ENCODE measurements at regions not wholly inside any gene's neighbourhood (a gene's known extent, or its start where the extent isn't known, plus 50 kb on each side); places are given as distances from the start of the nearest gene placed in this dataset.
"Not testable (repeated sequence)": the region's sequence is repeated elsewhere in the genome, so short reads cannot be mapped to it uniquely, and the experiment has no call there.

GRCh38 chr2:72001937-72002690 lies 145.5 kb downstream of the CYP26B1 start:
- DNase-seq, result no peak

- no peak for DNase-seq
Observed at GRCh38 chr2:72000110-72000509, 147.6 kb downstream of the CYP26B1 start.

- DNase-seq, result no peak
Observed at GRCh38 chr2:71999580-71999979, 148.1 kb downstream of the CYP26B1 start.

- DNase-seq, result no peak
Observed at GRCh38 chr2:71997843-71998242, 149.8 kb downstream of the CYP26B1 start.

GRCh38 chr2:71995067-71995665 lies 152.5 kb downstream of the CYP26B1 start:
- peak; percentile 26 for DNase-seq

- DNase-seq, result no peak
Observed at GRCh38 chr2:71992036-71992435, 155.6 kb downstream of the CYP26B1 start.

GRCh38 chr2:71991397-71991796 lies 156.3 kb downstream of the CYP26B1 start:
- no peak for DNase-seq

- no peak for DNase-seq
Observed at GRCh38 chr2:71990826-71991225, 156.8 kb downstream of the CYP26B1 start.

- DNase-seq, result no peak
Observed at GRCh38 chr2:71990122-71990521, 157.5 kb downstream of the CYP26B1 start.

GRCh38 chr2:71989671-71990070 lies 158.0 kb downstream of the CYP26B1 start:
- DNase-seq, result no peak

- DNase-seq, result no peak
Observed at GRCh38 chr2:71988170-71988569, 159.5 kb downstream of the CYP26B1 start.

GRCh38 chr2:71976685-71977084 lies 171.0 kb downstream of the CYP26B1 start:
- DNase-seq, result no peak

GRCh38 chr2:71974846-71975245 lies 172.8 kb downstream of the CYP26B1 start:
- DNase-seq, result no peak

GRCh38 chr2:71971493-71971892 lies 176.2 kb downstream of the CYP26B1 start:
- no peak for DNase-seq

- no peak for DNase-seq
Observed at GRCh38 chr2:71965530-71965929, 182.1 kb downstream of the CYP26B1 start.

GRCh38 chr2:71962911-71963694 lies 184.6 kb downstream of the CYP26B1 start:
- DNase-seq, result no peak

GRCh38 chr2:71962350-71962749 lies 185.3 kb downstream of the CYP26B1 start:
- DNase-seq, result no peak

- DNase-seq, result no peak
Observed at GRCh38 chr2:71961289-71962027, 186.2 kb downstream of the CYP26B1 start.

- no peak for DNase-seq
Observed at GRCh38 chr2:71959494-71959893, 188.2 kb downstream of the CYP26B1 start.

- DNase-seq, result not testable (repeated sequence)
Observed at GRCh38 chr2:71958426-71958825, 189.2 kb downstream of the CYP26B1 start.

- DNase-seq, result no peak
Observed at GRCh38 chr2:71952572-71953188, 195.0 kb downstream of the CYP26B1 start.

GRCh38 chr2:71951718-71952404 lies 195.8 kb downstream of the CYP26B1 start:
- DNase-seq, result no peak

Measured in COR-L47 (cell line).